Sigmoid colon (tissue), 4 donors: ENCODE measurements at regions not wholly inside any gene's neighbourhood (a gene's known extent, or its start where the extent isn't known, plus 50 kb on each side); places are given as distances from the start of the nearest gene placed in this dataset.

Source experiments
- CTCF ChIP-seq, 4 experiments: fragments of 450-650 bp in 3 of 4; fragments of 200-600 bp in 1 of 4; IDR thresholded peaks; one replicate each; pipeline ENCODE4 v1.5.1; 2016 to 2019; ENCODE audit warnings: antibody characterized with exemption in 4 of 4, mild to moderate bottlenecking in 3 of 4, moderate library complexity in 2 of 4
- EP300 ChIP-seq, 4 donors: sonication (generic); formaldehyde crosslinking; IDR thresholded peaks; one replicate each; pipeline ENCODE4 v1.6.1; 2017; ENCODE audit warnings: antibody characterized with exemption in 4 of 4
- POLR2A ChIP-seq, 2 donors: fragments of 450-650 bp; IDR thresholded peaks; one replicate each; pipeline ENCODE4 v1.6.1; 2016; ENCODE audit warnings: antibody characterized with exemption in 2 of 2, mild to moderate bottlenecking in 2 of 2, moderate library complexity in 2 of 2
- POLR2AphosphoS5 ChIP-seq, 4 donors: sonication (generic); formaldehyde crosslinking; IDR thresholded peaks; one replicate each; pipeline ENCODE4 v1.6.1; 2017; ENCODE audit warnings: antibody characterized with exemption in 4 of 4

- TF ChIP-seq CTCF (IDR thresholded peaks at IDR 0.05): no peak
- TF ChIP-seq POLR2AphosphoS5 (IDR thresholded peaks at IDR 0.05): no peak
- TF ChIP-seq POLR2A (IDR thresholded peaks at IDR 0.05): no peak
- no peak for TF ChIP-seq EP300 (IDR thresholded peaks at IDR 0.05)
Measured at GRCh38 chr4:175103403-175103802, 185.2 kb downstream of the ADAM29 start.
